NCI-H524 treated with DMSO at 0.1 percent for 48 hours (cell line): ENCODE measurements at regions not wholly inside any gene's neighbourhood (a gene's known extent, or its start where the extent isn't known, plus 50 kb on each side); places are given as distances from the start of the nearest gene placed in this dataset.

Experiments used
- DNase-seq: peaks from one replicate; lab custom pipeline; 2025; lab: John Stamatoyannopoulos, UW

DNA sequence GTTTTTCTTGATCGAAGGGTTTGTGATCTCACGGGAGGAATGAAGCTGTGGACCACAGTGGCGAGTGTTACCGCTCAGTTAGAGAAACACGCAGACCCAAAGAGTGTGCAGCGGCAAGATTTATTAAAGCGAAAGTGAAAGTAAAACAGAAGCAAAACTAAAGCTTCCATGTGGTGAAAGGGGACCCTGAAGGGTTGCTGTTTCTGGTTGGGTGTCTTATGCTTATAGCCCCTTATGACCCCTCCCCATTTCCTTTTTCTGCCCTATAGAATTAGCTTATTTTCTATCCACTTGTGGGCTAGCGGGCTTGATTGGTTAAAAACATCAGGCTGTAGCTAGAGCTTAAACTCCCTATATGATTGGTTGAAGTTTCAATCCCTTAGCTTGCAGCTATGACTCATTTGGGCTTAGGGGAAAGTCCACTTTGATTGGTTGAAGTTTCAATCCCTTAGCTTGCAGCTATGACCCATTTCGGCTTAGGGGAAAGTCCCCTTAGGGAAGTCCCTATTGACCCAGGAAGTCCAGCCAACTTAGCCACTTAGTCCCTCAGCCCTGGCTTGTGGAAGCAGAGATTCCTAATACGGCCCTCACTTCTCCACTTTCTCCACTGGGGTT lies 171.2 kb upstream of the NWD2 start:
- no peak for DNase-seq

DNA sequence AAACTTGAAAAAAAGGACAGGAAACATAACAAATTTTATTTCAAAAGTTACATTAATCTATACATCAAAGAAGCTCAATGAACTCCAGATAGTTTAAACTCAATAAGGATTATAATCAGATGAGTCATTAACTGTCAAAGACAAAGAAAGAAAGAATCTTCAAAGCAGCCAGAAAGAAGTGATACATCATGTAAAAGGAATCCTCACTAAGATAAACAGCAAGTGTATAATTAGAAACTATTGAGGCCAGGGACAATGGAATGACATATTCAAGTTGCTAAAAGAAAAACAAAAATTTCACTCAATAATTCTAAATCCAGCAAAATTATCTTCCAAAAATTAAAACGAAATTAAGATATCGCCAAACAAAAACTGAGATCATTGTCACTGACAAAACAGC lies 161.6 kb upstream of the NWD2 start:
- DNase-seq = no peak

DNA sequence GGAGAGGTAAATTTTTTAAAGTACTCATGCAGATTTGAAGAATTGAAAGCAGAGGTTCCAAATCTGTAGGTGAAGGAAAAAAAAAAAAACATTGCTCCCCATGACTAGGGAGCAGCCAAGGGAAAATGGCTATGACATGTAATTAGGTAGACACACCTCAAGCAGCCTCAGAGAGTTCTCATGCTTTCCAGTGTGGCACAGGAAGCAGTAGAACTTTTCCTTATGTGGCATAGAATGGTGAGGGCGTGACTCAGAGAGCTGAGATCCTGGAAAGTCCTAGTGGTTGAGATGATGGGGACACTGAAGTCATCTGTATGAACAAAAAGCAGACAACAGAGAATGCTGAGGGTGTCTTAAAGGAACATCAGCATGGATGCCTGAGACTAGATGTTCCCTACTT lies 148.6 kb upstream of the NWD2 start:
- no peak for DNase-seq

DNA sequence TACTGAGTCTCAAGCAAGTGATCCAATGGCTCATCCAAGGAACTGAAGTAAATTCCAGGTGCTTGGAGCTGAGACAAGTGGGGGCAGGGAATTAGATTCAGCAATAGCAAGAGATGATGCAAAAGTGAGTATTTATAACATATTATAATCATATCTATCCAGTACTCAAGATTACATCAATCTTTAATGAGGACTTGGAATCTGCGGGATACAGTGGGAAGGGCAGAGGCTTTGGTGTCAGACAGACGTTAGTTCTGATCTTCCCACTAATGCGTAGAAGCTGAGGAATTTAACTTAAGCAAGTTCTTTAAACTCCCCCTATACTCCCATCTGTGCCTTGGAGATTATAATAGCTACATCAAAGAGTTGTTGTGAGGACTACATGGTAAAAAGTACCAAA lies 143.4 kb upstream of the NWD2 start:
- no peak for DNase-seq

DNA sequence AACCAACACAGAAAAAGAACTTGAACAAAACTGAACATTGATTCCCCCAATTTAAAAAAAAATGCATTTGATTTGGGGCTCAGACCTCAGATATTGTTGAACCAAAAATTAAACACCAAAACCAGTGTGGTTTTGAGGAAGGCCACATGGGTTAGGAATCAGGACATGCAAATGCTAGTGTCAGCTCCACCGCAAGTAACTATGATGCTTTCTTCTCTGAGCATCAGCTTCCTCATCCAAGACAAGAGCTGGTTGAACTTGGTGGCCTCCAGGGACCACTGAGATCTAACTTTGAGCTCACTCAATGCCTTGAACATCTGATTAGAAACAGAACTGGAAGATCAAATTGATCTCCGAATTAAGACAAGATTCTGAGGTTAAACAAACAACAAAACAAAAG lies 142.9 kb upstream of the NWD2 start:
- no peak for DNase-seq

DNA sequence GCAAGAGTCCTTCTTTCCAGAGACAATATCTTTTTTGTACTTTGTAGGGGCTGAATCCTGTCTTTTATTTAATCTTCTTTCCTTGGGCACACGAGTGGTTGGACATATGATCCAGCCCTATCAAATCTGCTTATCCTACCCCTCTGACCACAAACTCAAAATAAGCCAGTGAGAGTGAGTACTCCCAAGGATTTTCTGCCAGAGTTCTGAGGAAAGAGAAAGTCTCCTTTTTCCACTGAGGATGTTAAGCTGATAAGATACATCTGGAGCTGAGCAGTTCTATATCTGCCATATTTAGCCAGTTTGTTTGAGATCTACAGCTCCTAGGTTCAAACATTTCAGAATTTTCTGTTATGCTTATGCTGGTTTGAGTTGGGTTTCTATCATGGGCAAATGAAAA lies 134.8 kb upstream of the NWD2 start:
- no peak for DNase-seq

DNA sequence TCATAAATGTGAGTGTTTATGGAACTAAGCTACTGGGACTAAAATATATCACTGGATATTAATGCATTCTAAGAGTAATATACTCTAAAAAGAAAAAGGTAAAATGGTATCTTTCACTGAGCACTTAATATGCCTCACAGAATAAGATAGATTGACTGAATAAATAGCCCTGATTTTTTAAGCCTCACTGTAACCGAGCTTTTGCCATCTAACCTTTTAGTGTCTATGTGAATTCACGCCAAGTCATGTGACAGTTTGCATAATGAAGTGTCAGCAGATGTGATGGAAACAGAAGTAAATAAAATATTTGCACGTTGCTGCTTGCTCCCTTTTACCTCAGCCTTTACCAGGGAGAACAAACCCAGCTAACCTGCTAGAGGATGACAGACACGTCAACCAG lies 119.7 kb upstream of the NWD2 start:
- no peak for DNase-seq

DNA sequence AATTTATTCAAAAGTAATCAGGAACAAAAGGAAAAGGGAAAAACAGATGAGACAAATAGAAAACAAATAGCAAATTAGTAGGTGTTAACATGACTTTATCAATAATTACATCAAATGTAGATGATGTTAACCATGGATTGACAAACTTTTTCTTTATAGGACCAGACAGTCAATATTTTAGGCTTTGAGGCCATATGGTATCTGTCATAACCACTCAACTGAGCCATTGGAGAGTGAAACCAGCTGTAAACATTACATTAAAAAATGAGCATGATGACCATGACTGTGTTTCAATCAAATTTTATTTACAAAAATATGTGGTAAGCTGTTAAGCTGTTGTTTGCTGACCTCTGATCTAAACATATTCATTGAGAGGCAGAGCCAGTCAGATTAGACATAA lies 118.5 kb upstream of the NWD2 start:
- no peak for DNase-seq

DNA sequence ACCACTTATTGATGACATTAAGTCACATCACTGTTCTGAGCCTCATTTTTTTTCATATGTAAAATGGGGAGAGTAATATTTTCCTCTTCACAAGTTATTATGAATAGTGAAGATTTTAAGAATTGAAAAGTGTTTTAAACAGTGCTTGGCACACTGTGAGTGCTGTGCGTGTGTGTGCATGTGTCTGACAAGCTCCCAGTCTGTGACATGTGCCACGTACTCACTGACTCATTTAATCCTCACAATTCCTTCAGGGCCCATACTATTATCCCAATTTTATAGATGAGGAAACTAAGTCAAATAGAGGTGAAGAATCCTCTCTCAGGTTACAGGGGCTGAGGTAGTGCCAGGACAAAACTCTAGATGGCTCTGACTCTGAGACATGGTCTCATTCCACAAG lies 114.1 kb upstream of the NWD2 start:
- DNase-seq = no peak

DNA sequence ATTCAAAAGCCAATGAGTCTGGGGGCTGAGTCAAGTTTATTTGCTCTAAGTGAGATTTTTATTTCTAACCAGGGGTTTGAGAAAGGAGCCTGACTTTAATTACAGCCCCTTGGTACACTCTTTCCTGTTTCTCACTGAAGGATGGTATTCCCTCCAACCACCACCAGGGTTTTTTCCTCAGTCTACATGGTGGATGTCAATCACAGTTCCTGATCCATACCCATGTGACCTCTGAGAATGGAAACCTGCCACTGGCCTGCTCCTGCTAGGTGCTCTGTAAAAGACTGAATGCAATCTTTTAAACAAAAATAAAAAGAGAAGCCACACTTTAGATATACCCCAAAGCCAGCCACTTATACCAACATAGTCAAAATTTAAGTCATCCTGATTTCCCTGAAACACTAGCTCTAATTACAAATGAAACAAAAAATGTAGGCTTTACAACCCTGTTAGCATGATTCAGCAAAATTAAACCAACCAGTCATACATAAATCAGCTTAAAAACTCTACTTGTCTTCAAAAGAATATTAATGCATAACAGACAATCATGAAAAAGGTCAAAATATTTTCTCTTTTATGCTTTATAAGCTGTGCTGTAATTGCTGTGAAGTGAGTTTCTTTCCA lies 112.1 kb upstream of the NWD2 start:
- DNase-seq = no peak

DNA sequence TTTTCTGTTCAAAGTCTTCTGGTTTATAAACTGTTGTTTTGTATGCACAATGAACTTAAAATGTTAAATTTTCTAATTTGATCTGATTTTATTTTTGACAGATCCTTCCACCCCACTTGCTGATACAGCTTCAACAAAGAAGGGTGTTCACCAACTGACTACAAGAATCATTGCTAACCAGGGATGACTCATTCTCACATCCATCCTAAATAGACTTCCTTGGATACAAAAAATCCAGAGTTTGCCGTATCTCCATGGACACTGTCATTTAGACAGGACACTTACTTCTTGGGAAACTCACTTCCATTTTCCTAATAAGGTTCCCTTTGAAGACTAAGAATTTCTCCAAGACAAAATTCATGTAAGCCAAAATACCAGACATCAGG lies 111.6 kb upstream of the NWD2 start:
- no peak for DNase-seq

DNA sequence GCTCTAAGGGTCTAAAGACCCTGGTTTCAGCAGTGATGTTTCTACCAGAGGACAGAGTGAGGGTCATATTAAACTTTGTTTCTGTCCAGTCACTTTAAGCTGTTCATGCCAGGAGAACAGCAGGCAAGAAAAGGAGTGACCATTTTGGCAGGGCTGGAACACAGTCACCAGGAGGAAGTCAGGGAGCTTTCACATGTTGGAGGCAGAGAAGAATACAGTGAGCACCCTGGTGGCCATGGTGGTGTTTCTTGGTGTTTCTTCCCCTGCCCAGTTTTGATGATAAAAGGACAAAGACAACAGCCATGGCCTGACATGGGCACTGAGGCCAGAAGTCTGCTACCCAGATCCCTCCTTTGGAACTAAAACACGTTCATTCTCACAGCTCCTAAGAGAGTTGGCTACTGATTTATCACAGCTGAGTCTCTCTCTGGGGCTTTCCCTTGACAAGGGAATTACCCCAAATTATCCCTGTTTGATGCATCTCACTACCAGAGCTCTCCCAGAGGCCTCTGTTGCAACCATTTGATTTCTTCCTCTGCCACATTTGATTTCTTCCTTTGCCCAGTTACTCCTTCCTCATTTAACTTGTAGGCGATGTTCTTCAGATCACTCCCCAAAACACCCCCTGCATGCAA lies 106.4 kb upstream of the NWD2 start:
- no peak for DNase-seq

DNA sequence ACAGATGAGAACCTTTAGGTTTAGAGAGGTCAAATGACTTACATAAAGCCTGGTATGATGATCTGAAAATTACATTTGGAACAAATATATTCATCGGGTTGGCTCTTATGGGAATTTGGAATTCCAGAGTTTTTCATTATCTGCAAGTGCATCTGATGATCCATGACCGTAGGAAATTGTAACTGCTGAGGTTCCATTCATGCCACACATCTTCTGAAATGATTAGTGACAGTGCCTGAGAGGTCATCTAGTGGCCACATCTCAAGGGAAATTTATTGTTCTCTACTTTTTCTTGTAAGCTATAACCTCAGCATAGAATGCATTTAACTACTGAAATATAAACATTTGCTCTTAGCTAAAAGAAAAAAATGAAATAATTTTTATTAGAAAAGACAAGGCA lies 105.8 kb upstream of the NWD2 start:
- DNase-seq = no peak

DNA sequence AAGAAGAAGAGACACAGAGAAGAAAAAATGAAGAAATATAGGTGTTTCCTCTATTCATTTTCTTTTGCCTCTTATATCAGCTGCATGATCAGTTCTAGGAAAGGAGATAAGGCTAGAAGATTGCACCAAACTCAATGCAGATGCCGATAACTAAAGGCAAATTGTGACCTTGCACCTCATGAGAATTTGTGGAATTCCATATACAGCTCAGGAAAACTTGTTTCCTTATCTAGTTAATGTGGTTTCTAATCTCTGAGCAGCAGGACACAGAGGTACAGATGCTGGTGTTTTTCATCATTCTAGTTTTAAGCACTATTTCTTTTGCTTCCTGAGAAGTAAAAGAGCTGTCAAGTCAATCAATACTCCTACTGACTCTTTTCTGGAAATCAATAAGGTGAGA lies 104.6 kb upstream of the NWD2 start:
- no peak for DNase-seq

DNA sequence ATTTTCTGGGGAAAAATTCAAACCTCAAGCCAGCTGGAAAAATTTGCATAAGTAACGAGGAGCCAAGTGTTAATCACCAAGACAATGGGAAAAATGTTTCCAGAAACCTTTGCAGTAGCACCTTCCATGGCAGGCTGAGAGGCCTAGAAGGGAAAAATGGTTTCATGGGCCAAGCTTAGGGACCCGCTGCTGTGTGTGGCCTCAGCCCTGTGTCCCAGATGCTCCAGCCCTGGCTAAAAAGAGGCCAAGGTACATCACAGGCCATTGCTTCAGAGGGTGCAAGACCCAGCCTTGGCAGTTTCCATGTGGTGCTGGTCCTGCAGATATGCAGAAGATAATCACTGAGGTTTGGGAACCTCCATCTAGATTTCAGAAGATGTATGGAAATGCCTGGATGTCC lies 98.3 kb upstream of the NWD2 start:
- no peak for DNase-seq

DNA sequence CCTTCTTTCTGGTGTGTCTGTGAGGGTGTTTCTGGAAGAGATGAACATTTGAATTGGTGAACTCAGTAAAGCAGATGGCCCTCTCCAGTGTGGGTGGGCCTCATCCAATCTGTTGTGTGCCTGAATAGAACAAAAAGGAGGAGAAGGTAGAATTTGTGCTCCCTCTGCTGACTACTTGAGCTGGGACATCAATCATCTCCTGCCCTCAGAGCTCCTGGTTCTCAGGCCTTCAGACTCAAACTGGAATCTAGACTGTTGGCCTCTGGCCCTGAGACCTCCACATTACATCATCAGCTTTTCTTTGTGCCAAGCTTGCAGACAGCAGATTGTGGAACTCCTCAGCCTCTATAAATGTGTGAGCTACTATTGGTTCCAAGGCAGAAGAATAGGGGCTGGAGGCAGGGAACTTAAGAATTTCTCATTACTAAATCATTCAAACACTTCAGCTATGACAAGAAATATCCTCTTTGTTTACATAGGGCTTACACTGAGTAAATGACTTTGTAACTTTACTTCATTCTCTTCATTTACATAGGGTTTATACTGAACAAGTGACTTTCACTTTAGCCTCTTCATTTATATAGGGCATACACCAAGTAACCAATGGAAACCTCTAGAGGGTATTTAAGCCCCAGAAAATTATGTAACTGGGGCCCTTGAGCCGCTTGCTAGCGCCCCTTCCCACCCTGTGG lies 86.9 kb upstream of the NWD2 start:
- peak; percentile 74 for DNase-seq

DNA sequence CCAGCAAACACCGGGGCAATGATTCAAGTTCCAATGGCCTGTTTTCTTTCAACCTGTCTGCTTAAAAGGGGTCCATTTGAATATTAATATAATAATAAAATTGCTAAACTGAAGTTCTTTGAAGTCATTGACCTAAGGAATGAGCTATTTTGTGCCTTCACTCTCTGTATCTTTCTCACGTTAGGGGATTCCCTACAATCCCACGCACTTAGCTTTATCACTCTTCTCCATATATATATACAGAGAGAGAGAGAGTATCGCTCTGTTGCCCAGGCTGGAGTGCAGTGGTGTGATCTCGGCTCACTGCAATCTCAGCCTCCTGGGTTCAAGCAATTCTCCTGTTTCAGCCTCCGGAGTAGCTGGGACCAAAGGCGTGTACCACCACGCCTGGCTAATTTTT lies 83.9 kb upstream of the NWD2 start:
- no peak for DNase-seq

DNA sequence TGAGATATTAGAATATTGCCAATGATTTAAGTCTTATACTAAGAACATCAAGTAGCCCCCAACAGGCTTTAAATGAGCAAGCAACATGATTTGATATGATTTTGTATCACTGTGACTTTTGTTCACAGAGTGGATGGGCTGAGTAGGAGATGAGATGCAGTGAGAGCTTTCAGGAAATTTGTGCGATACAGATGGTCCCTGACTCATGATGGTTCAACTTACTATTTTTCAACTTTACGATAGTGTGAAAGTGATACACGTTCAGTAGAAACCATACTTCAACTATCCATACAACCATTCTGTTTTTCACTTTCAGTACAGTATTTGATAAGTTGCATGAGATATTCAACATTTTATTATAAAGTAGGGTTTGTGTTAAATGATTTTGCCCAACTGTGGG lies 78.7 kb upstream of the NWD2 start:
- DNase-seq = no peak

DNA sequence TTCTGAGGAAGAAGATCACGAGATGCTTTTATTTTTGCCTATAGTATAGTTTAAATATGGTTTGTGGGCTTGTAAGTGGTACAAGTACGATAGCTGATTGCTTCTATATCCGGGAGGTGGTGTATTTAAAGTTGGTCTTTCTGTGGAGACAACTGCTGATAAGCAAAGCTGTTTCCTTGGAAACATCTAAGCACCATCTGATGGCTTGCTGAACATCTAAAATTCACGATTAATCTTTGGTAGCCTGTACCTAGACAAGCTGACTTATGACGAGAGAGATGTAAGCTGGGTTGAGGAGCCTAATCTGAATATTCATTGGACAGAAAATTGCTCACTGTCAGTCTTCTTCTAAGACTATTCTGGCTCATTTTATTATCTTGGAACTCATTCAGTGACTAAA lies 74.6 kb upstream of the NWD2 start:
- DNase-seq = no peak

DNA sequence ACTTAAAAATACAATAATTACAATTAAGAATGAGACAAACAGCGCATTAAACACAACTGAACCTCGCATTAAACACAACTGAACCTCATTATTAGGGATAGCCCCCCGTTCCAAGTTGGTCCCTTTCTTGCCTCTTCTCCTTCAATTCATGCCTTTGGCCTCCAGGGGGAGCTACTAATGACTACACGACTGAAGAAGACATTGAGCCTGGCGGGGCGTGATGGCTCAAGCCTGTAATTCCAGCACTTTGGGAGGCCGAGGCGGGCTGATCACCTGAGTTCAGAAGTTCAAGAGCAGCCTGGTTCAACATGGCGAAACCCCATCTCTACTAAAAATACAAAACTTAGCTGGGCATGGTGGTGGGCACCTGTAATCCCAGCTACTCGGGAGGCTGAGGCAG lies 56.4 kb upstream of the NWD2 start:
- no peak for DNase-seq
